Adrenal gland (tissue), 5 donors: ENCODE measurements at regions not wholly inside any gene's neighbourhood (a gene's known extent, or its start where the extent isn't known, plus 50 kb on each side); places are given as distances from the start of the nearest gene placed in this dataset.

Source experiments
- POLR2A ChIP-seq, 2 donors: fragments of 450-650 bp; IDR thresholded peaks; one replicate each; pipeline ENCODE4 v1.6.1; 2017; ENCODE audit warnings: antibody characterized with exemption in 2 of 2, mild to moderate bottlenecking in 2 of 2, moderate library complexity in 1 of 2
- TF ChIP-seq, protein P1 (sequence below), 6 experiments: fragments of 450-650 bp in 4 of 6; fragments of 200-600 bp in 2 of 6; sonication (generic) in 1 of 6; IDR thresholded peaks; 1 replicate in 5 of 6; 2 replicates in 1 of 6; pipeline versions ENCODE4 v1.5.1 to v1.8.0; 2016 to 2021; ENCODE audit warnings: antibody characterized with exemption in 6 of 6, mild to moderate bottlenecking in 2 of 6, moderate library complexity in 1 of 6
- donor health status: DM: no; HTN: no; CAD: no.

DNA sequence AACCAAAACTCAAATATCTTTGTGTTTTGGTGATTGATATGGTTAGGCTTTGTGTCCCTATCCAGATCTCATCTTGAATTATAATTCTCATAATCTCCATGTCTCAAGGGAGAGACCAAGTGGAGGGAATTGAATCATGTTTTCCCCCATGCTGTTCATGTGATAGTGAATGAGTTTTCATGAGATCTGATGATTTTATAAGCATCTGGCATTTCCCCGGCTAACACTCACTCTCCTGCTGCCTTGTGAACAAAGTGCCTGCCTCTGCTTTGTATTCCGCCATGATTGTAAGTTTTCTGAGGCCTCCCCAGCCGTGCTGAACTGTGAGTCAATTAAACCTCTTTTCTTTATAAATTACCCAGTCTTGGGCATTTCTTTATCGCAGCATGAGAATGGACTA is 419.5 kb downstream of the SH2D4B start:
- TF ChIP-seq, protein P1, sequence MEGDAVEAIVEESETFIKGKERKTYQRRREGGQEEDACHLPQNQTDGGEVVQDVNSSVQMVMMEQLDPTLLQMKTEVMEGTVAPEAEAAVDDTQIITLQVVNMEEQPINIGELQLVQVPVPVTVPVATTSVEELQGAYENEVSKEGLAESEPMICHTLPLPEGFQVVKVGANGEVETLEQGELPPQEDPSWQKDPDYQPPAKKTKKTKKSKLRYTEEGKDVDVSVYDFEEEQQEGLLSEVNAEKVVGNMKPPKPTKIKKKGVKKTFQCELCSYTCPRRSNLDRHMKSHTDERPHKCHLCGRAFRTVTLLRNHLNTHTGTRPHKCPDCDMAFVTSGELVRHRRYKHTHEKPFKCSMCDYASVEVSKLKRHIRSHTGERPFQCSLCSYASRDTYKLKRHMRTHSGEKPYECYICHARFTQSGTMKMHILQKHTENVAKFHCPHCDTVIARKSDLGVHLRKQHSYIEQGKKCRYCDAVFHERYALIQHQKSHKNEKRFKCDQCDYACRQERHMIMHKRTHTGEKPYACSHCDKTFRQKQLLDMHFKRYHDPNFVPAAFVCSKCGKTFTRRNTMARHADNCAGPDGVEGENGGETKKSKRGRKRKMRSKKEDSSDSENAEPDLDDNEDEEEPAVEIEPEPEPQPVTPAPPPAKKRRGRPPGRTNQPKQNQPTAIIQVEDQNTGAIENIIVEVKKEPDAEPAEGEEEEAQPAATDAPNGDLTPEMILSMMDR (IDR thresholded peaks at IDR 0.05), result no peak
- no peak for TF ChIP-seq POLR2A (IDR thresholded peaks at IDR 0.05)
